Right ventricle myocardium inferior (tissue), 1 donor: ENCODE measurements at regions not wholly inside any gene's neighbourhood (a gene's known extent, or its start where the extent isn't known, plus 50 kb on each side); places are given as distances from the start of the nearest gene placed in this dataset.

Experiments
- ATAC-seq: fragments of 200-7000 bp; cut with Tn5 transposase; one replicate; pipeline ENCODE4 v1.9.1; 2020; ENCODE audit warnings: mild to moderate bottlenecking, moderate library complexity
- DNase-seq: peaks from one replicate; pipeline ENCODE4 v3.0.0; 2021; ENCODE audit errors: missing footprints
- intact Hi-C: fragments of 100-400 bp; cut with DNase I; formaldehyde crosslinking; loops from one replicate; pipeline ENCODE4 v1.11.0; 2022
- donor health status: DM: no; HTN: yes; CAD: no; lungs with severe emphysema.

DNA sequence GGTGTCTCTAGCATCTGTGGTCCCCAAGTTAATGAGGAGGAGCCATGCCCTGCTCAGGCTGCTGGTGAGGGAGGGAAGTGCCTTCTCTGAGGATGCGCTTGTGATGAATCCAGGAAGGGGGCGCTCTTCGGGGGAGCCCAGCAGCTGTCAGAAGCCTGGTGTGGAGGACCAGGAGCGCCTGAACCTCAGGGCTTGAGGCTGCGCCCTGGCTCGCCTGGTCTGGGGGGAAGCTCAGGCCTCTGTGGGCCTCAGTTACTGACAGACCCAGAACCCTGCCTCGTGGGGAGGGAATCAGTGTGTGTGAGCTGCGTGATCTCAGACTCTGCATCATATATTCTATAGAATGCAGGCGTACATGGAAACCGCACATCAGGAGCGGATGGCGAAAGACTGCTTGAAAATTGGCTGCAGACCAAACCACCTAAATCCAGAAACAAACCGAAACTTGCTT lies 126.1 kb downstream of the SEC14L1 start:
- intact Hi-C loops = no loop called here
- DNase-seq = no peak
- no peak for ATAC-seq

DNA sequence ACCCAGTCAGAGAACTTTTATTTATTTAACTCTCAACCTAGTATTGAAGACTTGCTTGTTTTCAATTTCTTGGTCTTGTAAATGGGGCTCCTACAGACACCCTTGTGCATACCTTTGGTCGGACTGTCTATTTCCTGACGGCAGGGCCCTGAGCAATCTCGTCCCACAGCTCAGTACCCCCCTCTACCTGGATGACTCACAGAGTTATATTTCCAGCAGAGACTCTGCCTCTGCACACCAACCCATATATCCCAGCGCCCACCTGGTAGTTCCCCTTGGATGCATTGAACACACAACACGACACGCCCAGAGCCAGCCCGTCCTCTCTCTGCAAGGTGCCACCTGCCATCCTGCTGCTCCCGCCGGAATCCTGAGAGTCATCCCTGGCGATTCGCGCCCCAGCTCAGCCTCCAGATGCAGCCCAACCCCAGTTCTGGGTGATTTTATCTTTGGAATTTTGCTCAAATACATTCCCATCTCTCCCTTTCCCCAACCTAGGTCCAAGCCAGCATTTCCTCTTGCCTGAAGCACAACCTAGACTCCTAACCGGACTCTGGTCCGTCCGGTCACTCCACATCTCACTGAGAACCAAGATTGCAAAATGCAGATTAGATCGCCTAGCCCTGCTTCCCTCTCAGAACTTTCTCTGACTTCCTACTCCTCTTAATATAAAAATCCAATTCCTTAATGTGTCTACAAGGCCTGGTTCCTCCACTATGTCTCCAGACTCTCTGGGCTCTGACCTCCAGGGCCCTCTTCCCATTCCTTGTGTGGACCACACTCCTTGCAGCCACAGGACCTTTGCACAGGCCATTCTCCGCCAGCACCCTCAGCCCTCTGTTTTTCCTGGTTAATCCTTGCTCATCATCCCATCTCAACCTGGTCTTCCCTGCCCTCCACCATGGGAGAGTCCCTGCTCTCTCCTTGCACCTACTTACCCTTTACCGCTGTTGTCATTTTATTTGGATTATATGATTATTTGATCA lies 129.2 kb downstream of the SEC14L1 start:
- no peak for DNase-seq
- intact Hi-C loops = no loop called here
- ATAC-seq = no peak

DNA sequence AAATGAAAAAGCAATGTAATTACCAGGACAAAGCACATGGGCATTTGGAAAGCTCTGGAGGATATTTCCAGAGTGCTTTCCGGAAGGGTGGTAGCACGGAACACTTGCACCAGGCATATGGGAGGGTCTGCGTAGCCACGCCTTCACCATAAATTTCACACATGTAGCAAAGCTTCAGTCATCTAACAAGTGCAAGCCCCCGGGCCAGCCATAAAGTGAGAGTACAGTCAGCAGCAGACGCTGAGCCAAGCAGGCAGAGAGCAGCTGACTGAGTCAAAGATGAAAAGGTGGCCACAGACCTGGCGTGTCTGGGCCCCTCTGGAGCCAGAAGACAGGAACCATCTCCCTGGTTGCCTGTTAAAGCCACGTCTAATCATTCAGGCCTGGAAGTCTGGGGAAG lies 130.6 kb downstream of the SEC14L1 start:
- DNase-seq = no peak
- intact Hi-C loops = no loop called here
- ATAC-seq = no peak

DNA sequence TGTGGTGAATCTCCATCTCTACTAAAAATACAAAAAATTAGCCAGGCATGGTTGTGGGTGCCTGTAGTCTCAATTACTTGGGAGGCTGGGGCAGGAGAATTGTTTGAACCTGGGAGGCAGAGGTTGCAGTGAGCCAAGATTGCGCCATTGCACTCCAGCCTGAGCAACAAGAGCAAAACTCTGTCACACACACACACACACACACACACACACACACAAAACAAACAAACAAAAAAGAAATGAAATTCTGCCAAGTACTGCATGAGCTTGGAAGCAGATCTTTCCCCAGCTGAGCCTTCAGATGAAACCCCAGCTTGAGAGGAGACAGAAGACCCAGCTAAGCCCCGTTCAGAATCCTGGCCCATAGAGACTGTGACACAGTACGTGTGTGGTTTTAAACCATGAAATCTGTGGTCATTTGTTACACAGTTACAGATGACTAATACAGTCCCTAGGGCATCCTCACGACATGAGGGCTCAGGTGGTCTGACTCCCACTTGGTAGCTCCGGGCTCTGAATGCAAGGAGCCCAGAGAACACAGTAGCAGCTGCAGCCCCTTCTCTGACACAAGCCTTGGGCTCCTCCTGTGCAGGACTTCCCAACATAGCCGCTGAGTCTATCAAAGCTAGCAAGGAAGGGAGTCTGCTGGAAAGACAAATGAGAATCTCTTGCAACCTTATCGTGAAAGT lies 132.8 kb downstream of the SEC14L1 start:
- ATAC-seq = no peak
- no peak for DNase-seq
- intact Hi-C loops = no loop called here

DNA sequence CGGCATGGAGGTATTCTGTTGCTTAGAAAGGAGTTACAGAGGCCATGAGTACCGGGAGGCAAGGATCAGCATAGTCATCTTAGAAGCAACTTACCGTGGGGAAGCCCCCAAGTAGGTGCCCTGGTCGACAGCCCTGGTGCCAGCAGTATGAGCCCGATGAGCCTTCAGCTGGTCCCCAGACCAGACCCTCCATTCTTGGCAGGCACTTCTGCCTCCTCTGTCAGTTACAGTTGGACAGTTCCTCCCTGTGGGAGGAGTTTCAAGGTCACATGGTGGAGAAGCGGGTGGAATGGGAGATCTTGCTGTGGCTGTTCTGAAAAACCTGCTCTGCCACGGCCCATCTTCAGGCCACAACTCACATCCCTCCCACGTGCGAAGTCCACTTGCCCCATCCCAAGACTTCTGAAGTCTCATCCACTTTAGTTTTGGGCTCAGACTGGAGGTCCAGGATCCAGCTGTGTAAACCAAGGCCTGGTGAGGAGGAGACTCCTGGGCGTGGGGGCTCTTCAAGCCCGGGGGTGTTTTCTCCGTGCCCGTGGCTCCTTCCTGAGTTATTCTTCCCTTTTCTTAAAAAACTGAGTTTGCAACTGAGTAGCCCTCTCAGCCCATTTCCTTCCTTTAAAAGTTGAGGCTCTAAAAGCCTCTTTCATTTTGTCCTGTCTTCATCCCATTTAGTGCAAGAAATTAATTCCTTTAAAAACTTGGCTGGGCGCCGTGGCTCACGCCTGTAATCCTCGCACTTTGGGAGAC lies 133.5 kb downstream of the SEC14L1 start:
- intact Hi-C loops = no loop called here
- no peak for ATAC-seq
- no peak for DNase-seq

DNA sequence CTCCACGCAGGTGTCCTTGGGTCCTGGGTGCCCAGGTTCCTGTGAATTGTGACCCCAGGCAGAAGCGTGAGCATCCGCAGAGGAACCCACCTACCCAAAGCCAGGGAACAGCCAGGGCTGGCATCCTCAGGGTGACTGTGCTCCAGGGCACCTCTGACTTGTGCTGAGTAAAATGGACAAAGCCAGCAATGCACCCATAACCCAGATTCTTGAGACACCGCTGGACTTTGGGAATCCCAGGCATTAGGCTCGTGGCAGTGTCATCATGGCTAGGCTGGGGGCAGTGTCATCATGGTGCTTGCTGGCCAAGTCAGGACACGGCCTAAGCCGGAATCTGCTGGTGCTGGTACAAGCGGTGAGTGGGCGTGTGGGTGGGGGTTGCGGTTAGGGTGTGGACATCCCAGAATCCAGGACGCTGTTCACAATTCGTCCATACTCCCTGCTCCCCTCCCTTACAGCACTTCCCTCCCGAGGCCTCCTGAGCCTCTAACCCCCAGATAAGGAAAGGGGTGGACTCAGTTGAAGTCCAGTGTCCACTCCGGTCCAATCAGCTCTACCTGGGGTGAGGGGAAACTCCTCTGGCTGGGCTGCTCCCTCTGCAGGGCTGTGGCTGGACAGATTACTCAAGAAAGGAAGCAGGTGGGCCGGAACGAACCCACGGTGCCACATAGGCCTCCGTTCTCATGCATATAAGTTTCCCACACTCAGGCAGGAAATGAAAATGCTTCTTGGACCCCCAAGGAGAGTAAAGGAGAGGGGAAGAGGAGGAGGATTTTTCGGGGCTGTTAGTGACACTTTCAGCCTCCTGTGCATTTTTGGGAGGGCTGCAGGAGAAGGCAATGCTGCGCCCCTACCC lies 138.9 kb downstream of the SEC14L1 start:
- ATAC-seq (no peak), DNase-seq (no peak)
- intact Hi-C loops = no loop called here

DNA sequence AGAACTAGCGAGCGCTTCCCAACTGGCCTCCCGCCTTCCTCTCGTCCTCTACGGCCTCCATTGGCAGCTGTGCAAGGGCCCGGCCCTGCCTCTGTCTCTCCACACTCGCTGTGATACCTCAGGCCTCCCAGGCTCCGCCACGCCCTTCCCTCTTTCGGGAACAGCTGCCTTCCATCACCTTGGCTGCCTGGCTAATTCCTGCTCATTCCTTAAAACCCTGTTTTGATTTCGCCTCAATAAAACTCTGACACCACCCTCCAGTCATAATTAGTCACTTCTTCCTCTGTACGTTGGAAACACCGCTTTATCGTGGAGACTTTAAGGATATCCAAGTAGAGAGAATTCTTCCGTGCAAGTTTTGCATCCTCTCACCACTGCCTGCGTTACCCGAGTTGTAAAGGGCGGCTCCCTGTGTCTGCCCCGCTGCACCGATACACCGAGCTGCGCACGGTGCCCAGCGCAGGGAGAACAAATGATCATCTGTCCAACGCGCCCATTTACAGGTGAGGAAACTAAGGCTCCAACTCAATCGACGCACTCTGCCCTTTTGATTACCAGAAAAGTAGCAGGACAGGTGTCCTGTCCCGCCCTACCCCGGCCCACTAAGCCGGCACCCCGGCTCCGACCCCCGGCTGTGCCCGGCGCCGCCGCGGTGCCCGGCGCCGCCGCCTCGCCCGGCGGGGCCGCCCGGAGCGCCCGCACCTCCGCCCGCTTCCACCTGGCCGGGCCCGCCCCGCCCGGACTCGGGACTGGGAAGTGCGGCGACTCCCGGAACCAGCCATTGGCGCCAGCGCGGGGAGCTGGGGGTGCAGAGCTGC lies 139.7 kb downstream of the SEC14L1 start:
- DNase-seq = no peak
- ATAC-seq = no peak
- intact Hi-C loops = no loop called here

DNA sequence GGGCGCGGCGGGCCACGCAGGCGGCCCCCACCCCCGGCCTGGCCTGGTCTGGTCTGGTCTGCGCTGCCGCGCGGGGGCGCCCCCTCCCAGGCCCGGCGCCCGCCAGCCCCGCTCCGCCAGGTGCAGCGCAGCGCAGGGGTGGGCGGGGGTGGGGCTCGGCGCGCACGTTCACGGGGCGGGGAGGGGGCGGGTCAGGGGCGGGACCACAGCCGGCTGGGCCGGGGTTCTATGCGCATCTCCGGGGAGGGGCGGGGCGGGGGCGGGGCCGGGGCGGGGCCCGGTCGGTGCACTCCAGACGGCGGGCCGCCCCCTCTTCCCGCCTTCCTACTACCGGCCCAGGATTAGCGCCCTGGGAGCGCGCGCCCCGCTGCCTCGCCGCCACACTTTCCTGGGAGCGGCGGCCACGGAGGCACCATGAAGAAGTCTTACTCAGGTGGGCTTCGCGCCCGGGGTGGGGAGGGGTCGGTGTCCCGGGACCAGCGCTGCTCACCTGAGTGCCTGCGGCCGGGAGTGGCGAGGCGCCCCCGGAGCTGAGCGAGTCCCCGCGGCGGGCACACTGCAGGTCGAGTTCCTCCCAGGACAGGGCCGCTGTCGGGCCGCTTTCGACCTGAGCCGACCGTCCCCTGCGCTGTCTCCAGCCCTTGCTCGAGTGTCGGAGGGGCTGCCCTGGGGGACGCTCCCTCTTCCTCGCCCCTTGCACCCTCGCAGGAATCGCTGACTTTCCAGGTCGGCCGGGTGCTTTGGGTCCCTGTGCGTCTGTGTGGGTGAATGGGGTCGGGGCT lies 140.5 kb downstream of the SEC14L1 start:
- DNase-seq (peak; percentile 78), ATAC-seq (peak; percentile 60)
- intact Hi-C loops = no loop called here

DNA sequence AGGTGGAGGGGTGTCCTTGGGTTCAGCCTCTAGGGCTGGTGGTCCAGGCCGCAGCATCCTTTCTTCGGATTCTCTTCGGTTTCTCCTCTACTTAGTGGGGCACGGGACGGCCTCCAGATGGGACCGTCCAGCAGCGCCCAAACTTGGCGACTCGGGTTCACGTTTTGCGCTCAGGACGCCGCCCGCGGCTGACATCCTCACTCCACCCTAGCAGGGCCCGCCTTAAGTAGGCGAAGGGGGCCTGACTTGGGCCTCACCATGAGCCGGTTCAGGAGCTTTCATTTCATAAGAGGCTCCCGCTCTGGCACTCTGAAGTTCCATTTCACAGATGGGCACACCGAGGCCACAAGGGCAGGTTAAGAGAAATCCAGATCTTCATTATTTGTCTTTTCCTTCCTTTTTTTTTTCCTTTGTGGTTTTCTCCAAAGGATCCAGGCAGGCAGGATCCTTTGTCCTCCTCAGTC lies 141.2 kb downstream of the SEC14L1 start:
- ATAC-seq = no peak
- DNase-seq = no peak
- intact Hi-C loops = no loop called here

DNA sequence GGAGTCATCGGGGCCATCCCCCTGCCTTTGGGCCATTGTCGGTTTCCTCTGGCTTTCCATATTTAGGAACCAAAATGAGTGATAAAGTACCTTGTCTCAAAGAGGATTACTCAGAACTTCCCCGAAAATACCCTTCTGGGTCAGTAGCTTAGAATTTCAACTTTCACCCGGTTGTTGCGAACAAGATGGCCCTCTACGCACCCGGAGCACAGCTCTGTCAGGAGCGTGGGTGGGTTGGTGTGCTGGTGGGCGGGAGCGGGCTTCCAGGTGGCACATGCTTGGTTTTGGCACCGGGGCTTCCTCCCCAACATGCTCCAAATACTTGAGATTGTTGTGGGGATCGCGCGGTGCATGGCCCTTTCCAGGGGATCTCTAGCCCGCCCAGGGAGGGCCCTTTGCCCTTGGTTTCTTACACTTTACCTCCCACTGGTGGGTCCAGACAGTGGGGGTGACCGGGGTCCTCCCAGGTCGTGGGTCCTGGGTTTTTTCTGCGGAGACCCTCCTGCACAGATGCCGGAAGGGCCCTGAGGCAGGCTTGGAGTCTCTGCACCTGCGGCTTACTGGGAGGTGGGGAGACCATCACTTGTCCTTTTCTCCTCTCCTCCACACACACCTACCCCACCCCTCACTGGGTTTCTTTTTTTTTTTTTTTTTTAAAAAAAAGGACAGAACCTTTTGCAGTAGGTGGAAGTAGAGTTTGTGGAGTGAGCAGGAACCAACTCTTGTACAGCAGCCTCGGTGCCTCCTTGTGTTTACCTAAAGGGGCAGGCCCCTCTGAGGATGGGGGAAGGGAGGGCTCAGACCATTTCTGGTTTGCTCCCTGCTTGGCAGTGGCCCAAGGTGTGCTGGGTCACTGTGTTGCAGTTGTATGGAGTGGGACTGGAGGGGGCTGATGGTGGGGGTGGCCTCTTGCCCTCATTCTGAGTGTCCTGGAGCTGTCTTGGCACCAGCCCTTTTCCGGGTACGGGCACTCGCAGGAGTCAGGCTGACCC lies 142.1 kb downstream of the SEC14L1 start:
- intact Hi-C loops = no loop called here
- DNase-seq (no peak), ATAC-seq (no peak)

DNA sequence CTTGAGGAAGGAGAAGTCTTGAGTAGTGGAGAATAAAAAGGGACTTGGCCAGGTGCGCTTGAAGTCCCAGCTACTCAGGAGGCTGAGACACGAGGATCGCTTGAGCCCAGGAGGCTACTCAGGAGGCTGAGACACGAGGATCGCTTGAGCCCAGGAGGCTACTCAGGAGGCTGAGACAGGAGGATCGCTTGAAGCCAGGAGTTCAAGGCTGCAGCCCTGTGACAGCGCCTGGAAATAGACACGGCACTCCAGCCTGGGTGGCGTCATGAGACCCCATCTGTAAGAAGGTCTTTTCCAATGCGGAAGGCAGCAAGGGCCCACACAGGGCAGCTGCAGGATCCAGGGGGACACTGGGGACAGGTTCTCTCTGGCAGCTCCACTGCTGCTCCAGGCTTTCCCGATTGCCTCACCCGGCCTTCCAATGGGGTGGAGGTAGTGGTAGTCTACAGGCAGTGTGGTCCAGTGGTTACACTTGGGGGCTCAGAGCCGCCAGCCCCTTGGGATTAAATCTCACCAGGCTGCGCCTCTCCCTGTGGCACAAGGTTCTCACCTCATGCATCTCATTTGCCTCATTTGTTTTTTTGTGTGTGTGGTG lies 143.4 kb downstream of the SEC14L1 start:
- ATAC-seq (no peak), DNase-seq (no peak)
- intact Hi-C loops = no loop called here

DNA sequence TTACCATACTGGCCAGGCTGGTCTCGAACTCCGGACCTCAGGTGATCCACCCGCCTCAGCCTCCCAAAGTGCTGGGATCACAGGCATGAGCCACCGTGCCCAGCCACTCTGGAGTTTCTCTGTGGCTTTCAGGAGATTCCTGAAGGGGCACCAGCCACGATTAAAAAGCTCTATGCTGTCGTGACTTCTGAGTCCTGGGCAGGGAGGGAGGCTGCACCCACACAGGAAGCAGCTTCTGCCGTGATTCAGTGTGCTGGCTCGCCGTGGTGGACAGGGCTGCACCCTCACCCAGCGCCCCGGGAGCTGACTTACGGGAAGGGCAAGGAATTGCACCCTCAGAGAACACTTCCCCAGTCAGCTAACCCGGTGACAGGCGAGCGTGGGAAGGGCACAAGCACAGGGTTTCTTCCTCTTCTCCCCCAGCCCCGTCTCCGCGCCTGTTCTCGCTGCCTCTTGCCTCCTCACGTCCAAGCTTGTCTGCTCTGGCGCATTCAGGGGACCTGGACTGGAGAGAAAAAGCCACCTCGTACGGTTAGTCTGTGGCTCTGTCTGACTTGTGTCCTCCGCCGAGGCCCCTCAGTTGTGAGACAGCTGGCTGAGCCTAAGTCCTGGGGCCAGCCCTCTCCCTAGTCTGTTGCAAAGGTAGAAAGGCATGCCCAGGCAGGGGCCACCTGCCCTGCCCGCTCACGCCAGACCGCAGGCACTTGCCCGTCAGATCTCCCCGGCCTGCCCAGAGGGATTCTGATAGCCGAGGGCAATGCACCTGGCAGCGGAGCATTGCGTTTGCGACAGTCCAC lies 145.0 kb downstream of the SEC14L1 start:
- peak; percentile 89 for DNase-seq
- intact Hi-C loops = no loop called here
- ATAC-seq = peak; percentile 6

DNA sequence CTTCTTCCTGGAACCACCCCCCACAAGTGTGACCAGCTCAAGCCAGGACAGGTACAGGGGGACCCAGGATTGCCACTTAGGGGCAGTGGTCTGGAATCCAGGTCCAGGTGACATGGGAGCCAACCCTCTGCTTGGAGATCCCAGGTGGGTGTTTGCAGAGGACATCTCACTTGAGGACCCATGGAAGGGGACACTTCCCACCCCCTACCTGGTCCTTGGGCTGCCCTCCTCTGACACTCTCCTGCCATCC lies 145.5 kb downstream of the SEC14L1 start:
- ATAC-seq (no peak), DNase-seq (no peak)
- intact Hi-C loops = no loop called here

DNA sequence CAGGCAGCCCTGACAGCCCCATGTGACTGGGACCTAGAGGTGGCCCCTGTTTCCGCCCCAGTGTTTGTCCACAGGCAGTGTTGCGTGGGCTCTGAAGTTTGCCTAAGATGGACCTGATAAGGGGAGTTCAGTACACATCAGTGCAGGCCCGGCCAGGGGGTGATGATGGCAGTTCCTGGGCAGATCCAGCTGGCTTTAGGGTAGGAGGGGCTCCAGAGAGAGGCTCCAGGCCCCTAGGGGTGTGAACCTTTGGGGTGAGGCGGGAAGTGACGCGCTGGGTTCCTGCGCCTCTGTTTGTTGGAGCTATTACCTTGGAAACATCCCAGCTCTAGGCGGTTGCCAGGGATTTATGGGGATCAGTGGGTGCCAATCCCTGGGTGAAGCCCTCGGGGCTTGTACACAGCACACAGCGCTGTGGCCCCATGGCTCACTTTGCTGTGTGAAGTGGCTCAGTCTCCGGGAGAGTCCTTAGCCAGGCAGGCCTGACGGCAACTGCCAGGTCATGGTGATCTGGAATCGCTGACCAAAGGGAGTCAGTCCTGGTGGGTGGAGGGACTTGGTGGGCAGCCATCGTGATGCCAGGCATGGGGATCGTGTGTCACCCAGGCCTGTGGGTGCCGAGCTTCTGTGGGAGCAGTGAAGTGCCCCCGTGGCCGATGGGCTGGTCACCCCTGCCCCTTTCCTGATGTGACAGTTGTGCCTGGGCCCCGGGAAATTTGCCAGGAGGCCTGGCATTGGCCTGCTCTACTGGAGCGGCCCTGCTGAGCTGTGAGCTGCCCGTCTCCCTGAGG lies 146.1 kb downstream of the SEC14L1 start:
- intact Hi-C loops = no loop called here
- peak; percentile 50 for ATAC-seq
- peak; percentile 61 for DNase-seq
